HG03460 (cell line): ENCODE measurements at regions not wholly inside any gene's neighbourhood (a gene's known extent, or its start where the extent isn't known, plus 50 kb on each side); places are given as distances from the start of the nearest gene placed in this dataset.
"Not testable (repeated sequence)": the region's sequence is repeated elsewhere in the genome, so short reads cannot be mapped to it uniquely, and the experiment has no call there.

ENCODE experiments used
- ATAC-seq: cut with Tn5 transposase; IDR thresholded peaks from one replicate; pipeline ENCODE4 v1.9.1; 2021; ENCODE audit not compliant: unreplicated experiment

- no peak for ATAC-seq
These were observed 602.3 kb downstream of the TMEM182 start for GRCh38 chr2:103364177-103364576.

- no peak for ATAC-seq
These were observed 603.2 kb downstream of the TMEM182 start for GRCh38 chr2:103365071-103365470.

GRCh38 chr2:103367877-103368276, 606.0 kb downstream of the TMEM182 start:
- ATAC-seq: no peak

GRCh38 chr2:103383541-103383940, 621.7 kb downstream of the TMEM182 start:
- no peak for ATAC-seq

DNA sequence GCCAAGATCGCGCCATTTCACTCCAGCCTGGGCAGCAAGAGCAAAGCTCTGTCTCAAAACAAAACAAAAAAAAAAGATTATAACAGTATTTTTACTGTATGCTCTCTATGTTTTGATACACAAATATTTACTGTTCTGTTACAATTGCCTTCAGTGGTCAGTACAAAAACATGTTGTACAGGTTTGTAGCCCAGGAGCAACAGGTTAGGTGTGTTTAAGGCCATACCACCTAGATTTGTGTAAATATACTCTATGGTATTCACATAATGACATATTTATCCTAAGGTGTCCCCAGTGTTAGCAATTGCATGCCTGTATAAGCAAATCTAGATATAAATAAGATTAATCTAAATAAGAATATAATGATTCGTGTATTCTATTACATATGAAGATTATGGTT, 625.0 kb downstream of the TMEM182 start:
- ATAC-seq: no peak

- ATAC-seq: no peak
These were observed 626.1 kb downstream of the TMEM182 start for GRCh38 chr2:103387888-103388287.

DNA sequence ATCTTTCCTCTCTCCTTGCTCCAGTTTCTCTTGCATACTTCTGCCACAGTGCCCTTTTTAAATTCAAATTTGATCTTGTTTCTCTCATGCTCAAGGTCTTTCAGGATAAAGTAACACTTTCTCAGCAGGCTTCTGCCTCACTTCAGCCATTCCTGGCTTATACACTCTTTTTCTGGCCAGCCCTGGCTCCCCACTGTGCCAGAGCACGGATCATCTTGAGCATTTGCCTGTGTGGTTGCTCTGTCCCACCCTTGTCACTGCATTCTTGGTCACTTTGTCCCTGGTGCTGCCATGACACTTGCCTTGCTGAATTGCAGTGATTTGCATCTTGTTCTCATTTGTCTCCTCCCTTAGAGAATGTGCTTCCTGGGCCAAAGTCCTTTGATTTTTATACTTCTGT, 634.3 kb downstream of the TMEM182 start:
- ATAC-seq: no peak

DNA sequence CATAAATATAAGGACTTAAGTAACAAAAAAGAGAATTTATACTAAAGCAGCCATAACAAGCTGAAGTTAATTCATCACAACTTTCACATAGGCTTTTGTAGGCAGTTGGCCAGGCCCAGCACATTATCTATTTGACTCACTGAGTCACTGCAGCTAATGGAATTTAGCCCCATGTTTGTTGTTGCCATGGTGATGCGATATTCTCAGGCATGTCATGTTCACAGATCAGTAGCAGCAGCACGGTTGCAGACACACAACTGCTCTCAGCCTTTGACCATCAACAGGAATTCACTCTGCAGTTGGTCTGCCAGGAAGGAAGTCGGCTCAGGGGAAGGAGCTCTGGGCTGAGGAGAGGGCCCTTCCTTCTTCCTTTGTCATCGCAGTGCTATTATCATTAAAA, 639.8 kb downstream of the TMEM182 start:
- ATAC-seq: no peak

DNA sequence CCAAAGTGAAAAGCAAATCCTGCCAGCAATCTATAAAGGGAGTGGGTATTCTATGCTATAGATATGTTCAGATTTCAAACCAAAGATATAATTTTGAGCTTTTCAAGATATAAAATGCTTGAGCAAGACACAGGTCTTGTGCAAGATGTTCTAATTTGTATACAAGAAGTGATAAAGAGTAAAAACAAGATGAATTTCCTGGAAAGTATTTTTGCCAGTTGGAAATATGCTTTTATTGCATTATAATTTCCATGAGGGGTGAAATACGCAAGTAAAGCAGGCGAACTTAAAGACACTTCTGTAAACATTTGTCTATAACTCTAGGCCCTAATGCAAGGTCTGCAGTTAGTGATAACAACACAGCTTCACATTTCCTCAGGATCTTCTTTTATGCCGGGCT, 640.5 kb downstream of the TMEM182 start:
- no peak for ATAC-seq

DNA sequence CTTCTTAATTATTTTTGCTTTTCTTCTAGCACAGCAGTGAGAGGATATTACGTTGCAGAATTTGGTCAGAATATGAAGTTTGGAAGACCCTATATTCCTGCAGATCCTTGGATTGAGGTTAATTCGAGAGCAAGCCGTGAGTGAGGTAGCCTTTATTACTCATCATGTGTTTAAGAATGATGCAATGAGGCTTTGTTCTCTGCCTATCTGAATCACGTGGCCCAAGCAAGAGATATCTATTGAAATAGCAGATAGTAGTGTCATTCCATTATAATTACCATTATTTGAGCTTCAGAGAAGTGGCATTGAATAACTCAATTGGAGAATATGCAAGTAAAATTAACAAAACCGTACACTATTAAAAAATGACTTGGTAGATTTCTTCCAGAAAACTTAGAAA, 641.1 kb downstream of the TMEM182 start:
- ATAC-seq: no peak

- ATAC-seq: not testable (repeated sequence)
These were observed 641.6 kb downstream of the TMEM182 start for GRCh38 chr2:103403388-103403787.

DNA sequence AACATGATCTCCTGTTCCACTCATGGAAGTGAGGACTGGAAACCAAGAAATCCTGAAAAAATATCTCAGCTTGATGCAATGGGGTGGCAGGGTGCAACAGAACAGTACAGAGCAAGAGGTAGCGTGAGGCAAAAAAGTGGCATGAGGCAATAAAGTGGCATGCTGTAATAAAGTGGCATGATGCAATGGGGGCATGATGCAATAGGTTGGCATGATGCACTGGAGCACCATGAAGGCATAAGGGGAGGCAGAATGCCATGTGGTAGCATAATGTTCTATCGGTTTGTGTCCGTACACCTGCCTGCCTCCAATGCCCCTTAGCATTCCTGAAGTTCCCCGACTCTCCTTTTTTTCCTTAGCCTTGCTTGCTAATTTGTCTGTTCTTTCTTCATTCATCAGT, 648.4 kb downstream of the TMEM182 start:
- no peak for ATAC-seq

- no peak for ATAC-seq
These were observed 657.7 kb downstream of the TMEM182 start for GRCh38 chr2:103419506-103419905.

DNA sequence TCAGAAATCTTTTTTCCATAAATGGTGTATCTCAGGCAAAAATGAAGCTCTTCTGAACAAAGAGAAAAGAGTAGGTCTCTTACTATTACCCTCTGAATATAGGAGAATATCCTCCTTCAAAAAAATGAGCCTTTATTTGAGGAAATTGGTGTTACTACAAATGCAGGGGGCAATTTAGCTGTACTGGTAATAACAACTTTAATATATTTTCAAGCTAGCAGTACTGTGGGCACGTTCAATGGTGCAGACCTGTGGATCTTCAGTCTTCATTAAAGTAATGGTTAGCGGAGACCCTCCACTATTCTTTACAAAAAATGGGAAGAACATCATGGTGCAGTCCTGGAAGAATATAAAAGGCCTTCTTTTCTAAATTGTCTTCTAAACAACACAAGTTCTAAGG, 661.3 kb downstream of the TMEM182 start:
- no peak for ATAC-seq

DNA sequence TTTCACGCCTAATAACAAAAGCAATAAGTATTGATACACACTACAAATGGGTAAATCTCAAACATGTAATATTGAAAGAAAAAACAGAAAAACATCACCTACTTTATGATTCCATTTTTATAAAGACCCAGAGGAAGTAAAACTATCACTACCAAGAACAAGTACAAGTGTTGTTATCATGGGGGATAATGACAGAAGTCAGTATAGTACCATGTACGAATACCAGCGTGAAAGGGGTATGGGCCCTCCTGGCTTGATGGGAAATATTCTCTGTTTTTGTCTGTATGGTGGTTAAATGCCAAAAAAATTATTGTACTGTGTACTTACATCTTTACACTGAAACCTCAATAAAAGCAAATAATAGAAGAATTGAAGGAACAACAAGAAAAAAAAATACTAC, 665.7 kb downstream of the TMEM182 start:
- no peak for ATAC-seq

GRCh38 chr2:103430191-103430590, 668.4 kb downstream of the TMEM182 start:
- ATAC-seq: no peak

GRCh38 chr2:103435010-103435409, 673.2 kb downstream of the TMEM182 start:
- no peak for ATAC-seq

- ATAC-seq: no peak
These were observed 675.3 kb downstream of the TMEM182 start for GRCh38 chr2:103437161-103437560.

DNA sequence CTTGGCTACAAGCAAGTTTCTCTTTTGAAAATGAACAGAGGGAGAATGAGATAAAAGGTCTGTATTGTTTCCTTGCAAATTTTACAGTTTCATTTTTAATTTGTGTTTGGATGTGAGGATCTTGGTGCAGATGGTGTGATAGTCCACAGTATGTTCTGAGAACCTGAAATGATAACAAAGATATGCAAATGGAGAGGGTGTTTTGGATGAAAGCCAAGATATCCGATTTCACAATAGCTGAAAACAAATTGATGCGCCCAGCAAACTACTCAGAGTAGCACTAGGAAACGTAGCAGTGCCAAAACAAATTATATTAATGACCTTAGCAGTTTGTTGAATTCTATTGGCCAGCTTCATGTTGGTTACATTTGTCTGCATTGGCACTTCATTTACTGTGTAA, 683.5 kb downstream of the TMEM182 start:
- no peak for ATAC-seq

DNA sequence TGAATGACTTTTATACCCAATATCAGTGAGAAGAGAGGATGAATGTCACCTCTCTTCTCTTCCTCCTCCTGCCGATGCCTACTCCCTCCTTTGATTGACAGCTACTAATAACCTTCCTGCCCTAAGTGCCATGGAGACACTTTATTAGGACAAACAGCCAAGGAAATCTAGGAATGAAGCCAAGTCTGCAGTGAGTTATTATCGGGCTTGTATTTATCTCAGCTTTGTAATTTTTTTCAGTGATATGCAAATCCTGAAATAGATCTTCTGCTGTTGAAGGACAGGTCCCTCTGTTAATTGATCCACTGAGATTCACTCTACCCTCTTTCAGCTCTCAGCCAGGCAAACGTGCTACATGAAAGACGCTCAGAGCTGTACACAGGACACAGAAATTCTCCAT, 686.7 kb downstream of the TMEM182 start:
- ATAC-seq: no peak

DNA sequence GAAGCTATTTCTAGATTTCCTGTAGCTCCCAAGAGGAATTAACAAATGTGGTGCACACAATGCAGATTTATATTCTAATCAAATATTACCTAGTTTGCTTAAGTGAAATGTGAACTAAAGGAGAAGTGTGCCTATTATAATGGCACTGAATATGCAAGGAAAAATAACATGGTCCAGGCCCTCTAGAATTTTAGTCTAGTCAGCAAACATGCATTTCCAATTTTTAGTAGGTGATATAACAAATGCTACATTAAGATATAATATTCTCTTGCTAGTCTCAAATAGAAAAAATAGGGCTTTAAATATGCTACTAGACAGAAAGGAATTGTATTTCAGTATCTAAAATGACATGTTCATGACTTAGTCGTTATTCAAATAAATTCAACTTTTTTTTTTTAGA, 689.5 kb downstream of the TMEM182 start:
- no peak for ATAC-seq

- ATAC-seq: no peak
These were observed 697.5 kb downstream of the TMEM182 start for GRCh38 chr2:103459283-103459682.

DNA sequence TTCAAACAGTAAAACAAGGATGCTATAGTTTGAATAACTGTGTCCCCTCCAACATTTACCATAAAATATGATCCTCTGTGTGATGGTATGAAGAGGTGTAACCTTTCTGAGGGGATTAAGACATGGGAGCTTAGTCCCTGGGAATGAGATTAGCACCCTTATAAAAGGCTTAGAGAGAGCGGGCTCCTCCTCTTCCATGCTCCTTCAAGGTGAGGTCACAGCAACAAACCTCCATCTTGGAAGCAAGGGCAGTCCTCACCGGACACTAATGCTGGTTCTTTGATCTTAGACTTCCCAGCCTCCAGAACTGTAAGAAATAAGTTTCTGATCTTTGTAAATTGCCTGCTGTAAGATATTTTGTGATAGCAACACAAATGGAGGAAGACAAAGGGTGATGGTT, 700.3 kb downstream of the TMEM182 start:
- ATAC-seq: no peak

GRCh38 chr2:103462712-103463111, 700.9 kb downstream of the TMEM182 start:
- no peak for ATAC-seq
